NCI-H1417 (cell line): ENCODE measurements at regions not wholly inside any gene's neighbourhood (a gene's known extent, or its start where the extent isn't known, plus 50 kb on each side); places are given as distances from the start of the nearest gene placed in this dataset.

Experiments used
- DNase-seq, 3 experiments: peaks; one replicate each; lab custom pipeline; 2025; lab: John Stamatoyannopoulos, UW

GRCh38 chr12:13383379-13383778 is 186.9 kb downstream of the EMP1 start:
- DNase-seq: no peak

- DNase-seq: no peak
These were observed 183.8 kb downstream of the EMP1 start for GRCh38 chr12:13380297-13380696.

GRCh38 chr12:13379531-13380188 is 183.1 kb downstream of the EMP1 start:
- peak in 1 of 3 experiments; percentile 62 for DNase-seq

GRCh38 chr12:13377698-13378097 is 181.2 kb downstream of the EMP1 start:
- DNase-seq: no peak

GRCh38 chr12:13376610-13377373 is 180.3 kb downstream of the EMP1 start:
- no peak for DNase-seq

- DNase-seq: no peak
These were observed 179.2 kb downstream of the EMP1 start for GRCh38 chr12:13375583-13376345.

- DNase-seq: no peak
These were observed 178.3 kb downstream of the EMP1 start for GRCh38 chr12:13374793-13375192.

- DNase-seq: no peak
These were observed 177.3 kb downstream of the EMP1 start for GRCh38 chr12:13373803-13374202.

GRCh38 chr12:13373131-13373530 is 176.6 kb downstream of the EMP1 start:
- DNase-seq: peak in 1 of 3 experiments; percentile 14

GRCh38 chr12:13372386-13372785 is 175.9 kb downstream of the EMP1 start:
- DNase-seq: no peak

- no peak for DNase-seq
These were observed 175.3 kb downstream of the EMP1 start for GRCh38 chr12:13371797-13372196.

GRCh38 chr12:13371367-13371766 is 174.8 kb downstream of the EMP1 start:
- no peak for DNase-seq

GRCh38 chr12:13369474-13370056 is 173.0 kb downstream of the EMP1 start:
- DNase-seq: peak; percentile 44 to 95 (median 77)

GRCh38 chr12:13368971-13369370 is 172.4 kb downstream of the EMP1 start:
- peak in 2 of 3 experiments; percentile 58 to 64 for DNase-seq

GRCh38 chr12:13368431-13368830 is 171.9 kb downstream of the EMP1 start:
- DNase-seq: peak in 1 of 3 experiments; percentile 74

GRCh38 chr12:13367973-13368372 is 171.4 kb downstream of the EMP1 start:
- DNase-seq: peak in 1 of 3 experiments; percentile 71

- no peak for DNase-seq
These were observed 169.3 kb downstream of the EMP1 start for GRCh38 chr12:13365748-13366366.

GRCh38 chr12:13362260-13362841 is 165.8 kb downstream of the EMP1 start:
- DNase-seq: peak; percentile 43 to 87 (median 69)

- DNase-seq: no peak
These were observed 163.1 kb downstream of the EMP1 start for GRCh38 chr12:13359636-13360035.

- DNase-seq: no peak
These were observed 161.9 kb downstream of the EMP1 start for GRCh38 chr12:13358391-13358905.

GRCh38 chr12:13350946-13351345 is 154.4 kb downstream of the EMP1 start:
- DNase-seq: no peak
